ENCODE measurements at regions not wholly inside any gene's neighbourhood (a gene's known extent, or its start where the extent isn't known, plus 50 kb on each side); places are given as distances from the start of the nearest gene placed in this dataset.

DNA sequence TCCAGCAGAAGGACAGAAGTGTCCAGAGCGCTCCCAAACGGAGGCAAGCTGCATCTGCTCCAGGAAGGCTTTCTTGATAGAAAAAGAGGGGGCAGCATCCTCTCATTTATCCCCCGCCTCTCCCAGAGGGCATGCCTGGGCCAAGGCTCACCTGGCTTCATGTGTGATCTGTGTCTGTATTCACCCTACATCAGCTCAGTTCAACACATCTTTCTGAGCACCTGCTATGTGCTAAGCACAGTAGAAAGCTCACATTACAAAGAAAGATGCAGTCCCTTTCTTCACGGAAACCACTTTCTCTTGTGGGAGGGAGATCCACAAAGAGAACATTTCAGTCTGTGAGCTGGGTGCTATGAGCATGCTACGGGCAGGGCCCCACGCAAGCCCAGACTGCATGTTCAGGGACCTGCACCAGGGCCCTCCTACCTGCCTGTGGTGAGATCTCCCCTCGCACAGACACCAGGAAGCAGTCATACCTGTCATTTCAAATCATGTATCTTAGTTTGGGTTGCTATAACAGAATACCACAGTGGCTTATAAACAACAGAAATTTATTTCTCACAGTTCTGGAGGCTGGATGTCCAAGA is 90.7 kb downstream of the PDCL3 start:
- TF ChIP-seq CTCF (IDR thresholded peaks at IDR 0.05; ENCODE audit: low read depth, low read length), result no peak
- TF ChIP-seq, protein P1, sequence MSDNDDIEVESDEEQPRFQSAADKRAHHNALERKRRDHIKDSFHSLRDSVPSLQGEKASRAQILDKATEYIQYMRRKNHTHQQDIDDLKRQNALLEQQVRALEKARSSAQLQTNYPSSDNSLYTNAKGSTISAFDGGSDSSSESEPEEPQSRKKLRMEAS (IDR thresholded peaks at IDR 0.05; ENCODE audit: low read depth, low read length), result no peak

Measured in NB4 (cell line).